Fibroblast of peridontal ligament (primary cell): ENCODE measurements at regions not wholly inside any gene's neighbourhood (a gene's known extent, or its start where the extent isn't known, plus 50 kb on each side); places are given as distances from the start of the nearest gene placed in this dataset.
"Not testable (repeated sequence)": the region's sequence is repeated elsewhere in the genome, so short reads cannot be mapped to it uniquely, and the experiment has no call there.

ENCODE experiments used
- DNase-seq: peaks from one replicate; pipeline ENCODE4 v3.0.0-alpha.2; 2010; ENCODE audit errors: extremely low read depth

DNA sequence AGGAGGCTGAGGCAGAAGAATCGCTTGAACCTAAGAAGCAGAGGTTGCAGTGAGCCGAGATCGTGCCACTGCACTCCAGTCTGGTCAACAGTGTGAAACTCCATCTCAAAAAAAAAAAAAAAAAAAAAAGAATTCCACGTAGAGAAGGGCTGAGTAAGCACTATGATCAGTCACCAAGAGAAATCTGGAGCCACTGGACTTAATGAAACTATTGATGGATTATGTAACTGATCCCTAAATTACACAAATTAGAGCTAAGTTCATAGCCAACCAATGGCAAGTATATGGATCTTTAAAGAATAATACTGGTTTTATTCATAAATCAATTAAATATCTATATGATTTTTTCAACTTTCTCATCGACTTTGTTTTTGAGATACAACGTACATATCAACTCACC, 72.2 kb upstream of the ABLIM1 start:
- DNase-seq: no peak

DNA sequence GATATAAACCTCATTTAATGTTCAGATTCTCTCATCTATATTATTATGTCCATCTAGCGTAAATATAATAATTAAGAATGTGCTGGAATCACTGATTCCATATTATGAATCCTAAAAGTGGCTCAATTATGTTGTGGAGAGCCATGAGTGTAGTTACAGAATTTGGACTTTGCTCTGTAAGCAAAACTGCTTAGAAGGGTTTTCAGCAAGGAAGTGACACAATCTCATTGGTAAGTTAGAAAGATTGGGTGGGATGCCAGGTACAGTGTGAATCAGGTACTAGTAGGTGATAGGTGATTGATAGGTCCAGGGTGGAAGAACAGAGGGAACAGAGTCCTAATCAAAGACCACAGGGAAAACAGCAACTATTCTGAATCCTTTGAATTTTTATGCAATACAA, 74.9 kb upstream of the ABLIM1 start:
- DNase-seq: no peak

DNA sequence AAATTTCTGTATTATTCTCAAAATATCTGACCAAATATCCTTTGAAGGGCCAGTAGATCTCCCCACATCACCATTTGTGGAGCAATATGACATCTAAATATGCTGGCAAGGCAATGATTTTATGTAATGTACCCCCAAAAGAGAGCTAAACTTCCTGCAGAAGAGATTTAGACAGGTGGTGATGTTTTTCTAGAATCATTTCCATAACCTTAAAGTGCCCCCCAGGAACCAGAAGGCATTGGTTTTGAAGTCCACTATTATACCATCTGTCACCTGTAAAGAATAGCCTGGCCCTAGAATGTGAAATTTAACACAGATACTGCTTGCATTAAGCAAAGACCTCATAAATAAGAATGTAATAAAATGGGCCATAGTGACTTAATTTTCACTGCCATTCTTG, 77.9 kb upstream of the ABLIM1 start:
- DNase-seq: no peak

- DNase-seq: no peak
Measured at GRCh38 chr10:114743521-114744231, 77.9 kb upstream of the FHIP2A start.

GRCh38 chr10:114746531-114746930, 75.0 kb upstream of the FHIP2A start:
- DNase-seq: no peak

- DNase-seq: no peak
Measured at GRCh38 chr10:114748241-114748640, 73.3 kb upstream of the FHIP2A start.

- no peak for DNase-seq
Measured at GRCh38 chr10:114749014-114749413, 72.6 kb upstream of the FHIP2A start.

DNA sequence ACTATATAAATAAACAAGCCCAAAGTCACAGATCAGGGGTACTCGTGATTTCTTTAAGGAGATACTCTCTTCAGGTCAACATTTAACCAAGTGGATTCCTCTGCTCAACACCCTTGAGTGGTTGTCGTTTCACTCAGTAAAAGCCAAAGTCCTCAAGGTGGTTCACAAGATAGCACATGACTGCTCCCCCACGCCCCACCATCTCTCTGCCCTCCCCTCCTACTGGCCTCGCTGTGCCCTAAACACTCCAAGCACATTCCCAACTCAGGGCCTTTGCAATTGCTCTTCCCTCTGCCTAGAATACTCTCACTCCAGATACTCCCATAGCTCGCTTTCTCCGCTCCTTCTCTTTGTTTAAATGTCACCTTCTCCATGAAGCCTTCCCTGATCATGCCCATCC, 72.1 kb upstream of the FHIP2A start:
- DNase-seq: no peak

GRCh38 chr10:114751856-114752255, 69.7 kb upstream of the FHIP2A start:
- DNase-seq: peak; percentile 8

DNA sequence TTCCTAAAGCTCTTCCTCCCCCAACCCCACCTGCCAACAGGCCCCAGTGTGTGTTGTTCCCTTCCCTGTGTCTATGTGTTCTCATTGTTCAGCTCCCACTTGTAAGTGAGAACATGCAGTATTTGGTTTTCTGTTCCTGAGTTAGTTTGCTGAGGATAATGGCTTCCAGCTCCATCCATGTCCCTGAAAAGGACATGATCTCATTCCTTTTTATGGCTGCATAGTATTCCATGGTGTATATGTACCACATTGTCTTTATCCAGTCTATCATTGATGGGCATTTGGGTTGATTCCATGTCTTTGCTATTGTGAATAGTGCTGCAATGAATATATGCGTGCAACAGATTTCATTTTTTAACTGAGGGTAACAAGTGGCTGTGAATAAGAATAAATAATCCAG, 69.0 kb upstream of the FHIP2A start:
- DNase-seq: not testable (repeated sequence)

DNA sequence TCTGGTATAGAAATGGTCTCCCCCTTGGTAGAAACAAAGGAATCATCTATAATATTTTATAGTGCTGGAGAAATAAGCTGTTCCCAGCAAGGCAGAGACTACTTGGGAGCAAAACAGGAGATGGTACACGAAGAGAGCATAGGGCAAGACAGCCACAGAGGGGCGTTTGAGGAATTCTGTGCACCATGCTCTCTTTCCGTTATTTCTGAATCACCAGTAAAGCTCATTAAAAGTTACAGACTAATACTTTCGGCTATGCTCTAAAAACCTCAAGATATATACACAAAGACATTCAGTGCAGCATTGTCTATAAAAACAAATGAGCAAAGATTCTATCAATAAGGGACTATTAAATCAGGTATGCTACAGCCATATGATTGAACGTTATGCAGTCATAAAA, 68.5 kb upstream of the FHIP2A start:
- DNase-seq: no peak

DNA sequence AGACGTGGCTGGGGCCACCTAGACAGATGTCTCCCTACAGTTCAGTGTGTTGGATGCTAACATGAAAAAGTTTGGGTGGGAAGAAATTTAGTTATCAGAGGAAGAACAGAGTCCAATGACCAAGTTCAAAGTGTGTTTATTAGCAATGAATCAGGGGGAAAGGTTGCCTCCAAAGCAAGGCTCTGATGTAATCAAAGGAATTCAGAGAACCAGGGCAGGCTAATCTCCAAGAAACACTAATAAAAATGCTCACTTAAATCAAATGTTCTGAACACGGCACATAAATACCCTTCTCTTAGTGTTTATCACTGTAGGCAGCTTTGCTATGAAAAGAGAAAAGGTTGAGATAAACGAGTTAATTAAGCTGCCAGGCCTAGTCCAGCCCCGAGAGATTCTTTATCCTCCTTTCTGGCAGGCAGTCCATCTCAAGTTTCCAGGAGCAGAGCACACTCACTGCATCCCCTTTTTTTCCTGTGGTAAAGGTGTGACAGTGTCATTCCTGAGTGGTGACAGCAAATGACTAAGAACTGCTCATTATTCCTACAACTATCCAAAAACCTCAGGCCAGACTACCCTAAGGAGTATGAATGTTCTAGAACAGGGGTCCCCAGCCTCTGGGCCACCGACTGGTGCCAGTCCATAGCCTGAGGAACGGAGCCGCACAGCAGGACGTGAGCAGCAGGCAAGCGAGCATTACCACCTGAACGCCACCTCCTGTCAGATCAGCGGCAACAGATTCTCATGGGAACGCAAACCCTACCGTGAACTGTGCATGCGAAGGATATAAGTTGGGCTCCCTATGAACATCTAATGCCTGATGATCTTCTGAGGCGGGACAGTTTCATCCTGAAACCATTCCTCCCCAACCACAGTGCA, 66.9 kb upstream of the FHIP2A start:
- DNase-seq: no peak

- no peak for DNase-seq
Measured at GRCh38 chr10:114755537-114755936, 66.0 kb upstream of the FHIP2A start.

DNA sequence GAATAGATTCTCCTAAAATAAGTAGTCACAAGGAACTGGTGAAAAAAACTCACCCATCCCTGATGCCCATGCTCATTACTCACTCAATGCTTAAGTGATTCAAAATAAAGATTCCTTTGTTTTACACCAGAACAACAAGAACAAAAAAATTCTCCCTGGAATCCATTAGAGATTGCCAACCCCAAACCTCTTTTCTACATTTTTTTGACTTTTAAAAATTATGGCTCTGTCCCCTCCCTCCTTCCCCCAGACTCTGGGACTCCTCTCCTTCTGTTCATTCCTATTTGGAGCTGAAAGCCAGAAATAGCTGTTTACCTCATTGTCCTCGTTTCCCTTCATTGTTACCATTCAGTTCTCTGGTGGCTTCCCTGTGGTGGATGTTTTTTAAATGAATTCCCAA, 63.2 kb upstream of the FHIP2A start:
- DNase-seq: no peak

DNA sequence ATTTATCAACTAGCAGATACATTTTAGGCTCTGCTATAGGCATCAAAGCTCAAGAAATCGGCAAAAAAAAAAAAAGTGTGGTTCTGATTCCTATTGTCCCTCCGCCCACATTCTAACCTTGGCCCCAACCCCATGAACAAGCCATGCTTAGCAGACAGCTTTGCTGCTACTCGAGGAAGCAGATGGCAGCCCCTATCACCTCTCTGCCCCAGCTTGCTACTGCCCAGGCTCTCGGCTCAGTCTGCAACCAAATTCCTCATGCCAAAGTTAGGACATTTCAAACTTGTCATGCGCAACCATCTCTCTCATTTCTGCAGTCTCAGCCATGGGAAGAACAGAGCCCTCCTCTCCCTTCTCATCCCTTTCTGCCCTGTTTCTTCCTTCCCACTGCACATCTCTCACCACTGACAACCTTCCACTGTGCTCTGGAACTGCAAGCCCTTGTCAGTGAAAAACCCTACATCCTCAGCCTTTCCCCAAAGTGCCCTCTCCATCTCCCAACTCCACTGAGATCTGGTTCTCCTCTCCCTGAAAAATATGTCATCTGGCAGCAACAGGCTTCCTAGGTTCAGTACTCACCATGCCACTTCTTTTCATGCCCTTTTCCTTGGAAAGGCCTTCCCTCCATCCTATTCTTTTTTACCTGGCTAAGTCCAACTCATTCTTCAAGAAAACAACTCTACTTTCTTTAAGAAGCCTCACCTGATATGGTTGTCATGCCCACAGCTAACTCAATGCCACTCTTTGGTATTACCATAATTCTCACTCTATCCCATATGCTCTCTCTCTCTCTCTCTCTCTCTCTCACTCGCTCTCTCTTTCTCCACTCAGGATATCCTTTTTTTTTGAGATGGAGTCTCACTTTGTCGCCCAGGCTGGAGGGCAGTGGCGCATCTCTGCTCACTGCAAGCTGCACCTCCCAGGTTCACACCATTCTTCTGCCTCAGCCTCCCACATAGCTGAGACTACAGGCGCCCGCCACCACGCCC, 60.1 kb upstream of the FHIP2A start:
- DNase-seq: no peak

DNA sequence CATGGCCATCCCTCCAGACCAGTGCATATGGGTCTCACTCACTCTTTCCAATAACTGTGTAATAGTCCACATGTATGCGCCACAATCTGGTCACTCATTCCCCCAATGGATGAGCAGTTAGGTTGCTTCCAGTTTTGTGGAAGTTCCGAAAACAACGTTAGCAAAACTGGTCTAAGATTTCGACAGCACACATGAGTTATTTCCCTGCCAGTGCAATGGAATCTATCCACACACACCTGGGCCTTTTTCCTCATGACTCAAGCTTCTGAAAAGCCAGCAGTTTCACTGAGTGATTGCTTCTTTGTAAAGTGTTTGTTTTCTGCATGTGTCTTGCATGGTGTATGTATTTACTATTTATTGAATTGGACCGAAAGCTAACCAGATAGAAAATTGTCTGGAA, 58.8 kb upstream of the FHIP2A start:
- no peak for DNase-seq

DNA sequence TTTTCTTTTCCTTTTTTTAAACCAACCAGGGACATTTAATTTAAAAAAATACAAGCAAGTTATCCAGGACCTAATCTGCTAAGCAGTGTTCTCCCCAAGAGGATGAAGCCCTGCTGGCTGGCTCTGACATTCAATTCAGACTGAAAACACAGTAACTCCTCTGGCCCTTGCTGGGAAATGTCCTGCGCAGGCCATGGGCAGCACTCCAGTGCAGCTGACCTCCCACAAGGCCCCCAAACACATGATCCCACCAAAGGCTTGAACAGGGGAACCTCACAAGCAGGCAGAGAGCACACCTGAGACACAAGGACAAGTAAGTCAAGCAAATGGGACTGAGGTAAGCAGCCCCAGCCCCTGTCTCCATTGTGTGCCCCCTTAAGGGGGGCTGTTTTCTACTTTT, 56.9 kb upstream of the FHIP2A start:
- no peak for DNase-seq

- no peak for DNase-seq
Measured at GRCh38 chr10:114766470-114766869, 55.1 kb upstream of the FHIP2A start.

DNA sequence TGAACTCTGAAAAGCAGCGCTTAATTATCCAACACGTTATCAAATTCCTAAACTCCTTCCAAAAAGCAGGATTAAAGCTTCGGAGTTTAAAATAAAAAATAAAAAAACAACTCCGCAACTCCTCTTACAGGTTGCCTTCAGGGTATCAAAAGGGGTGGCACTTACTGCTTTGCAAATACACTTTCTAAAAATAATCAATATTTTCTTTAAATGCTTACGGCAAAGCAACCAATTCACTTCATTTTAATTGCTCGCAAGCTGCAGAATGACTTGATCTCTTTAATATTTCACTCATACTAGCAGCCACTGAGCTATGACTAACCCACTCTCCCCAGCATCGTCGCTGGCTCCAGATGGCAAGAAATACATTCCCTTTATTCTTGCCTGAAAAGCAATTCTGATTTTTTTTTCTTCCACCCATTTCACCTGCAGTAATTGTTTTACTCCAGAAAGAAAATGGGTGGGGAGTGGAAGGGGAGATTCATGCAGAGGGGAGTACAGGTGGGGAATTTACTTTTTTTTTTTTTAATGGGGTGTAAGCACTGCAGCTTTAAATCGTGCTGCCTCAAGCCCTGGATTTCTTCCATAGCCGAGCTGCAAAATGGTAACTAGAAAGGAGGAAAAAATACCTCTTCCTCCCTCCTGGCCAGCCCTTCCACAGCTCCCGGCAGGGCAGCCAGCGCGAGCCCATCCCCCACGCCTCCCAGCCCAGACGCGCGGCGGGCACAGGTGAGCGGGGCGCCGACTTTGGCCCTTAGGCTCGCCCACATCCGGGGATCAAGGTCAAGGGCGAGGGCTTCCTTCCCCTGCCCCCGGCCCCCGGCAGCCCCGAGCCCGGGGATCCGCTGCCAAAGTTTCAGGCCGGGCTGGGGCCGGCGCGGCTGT, 54.2 kb upstream of the FHIP2A start:
- peak; percentile 62 for DNase-seq

GRCh38 chr10:114767986-114768821, 53.4 kb upstream of the FHIP2A start:
- no peak for DNase-seq
